LNCaP clone FGC (cell line): ENCODE measurements at regions not wholly inside any gene's neighbourhood (a gene's known extent, or its start where the extent isn't known, plus 50 kb on each side); places are given as distances from the start of the nearest gene placed in this dataset.

Experiments
- DNase-seq: peaks from one replicate; pipeline ENCODE4 v3.0.0-alpha.2; 2011; ENCODE audit warnings: low read depth
- H3K4me3 ChIP-seq: 2 replicates; pipeline ENCODE4 v1.5.1; 2011; ENCODE audit warnings: mild to moderate bottlenecking, low read depth, low read length, control low read depth
- CTCF ChIP-seq: IDR thresholded peaks from 2 replicates; pipeline ENCODE4 v1.5.1; 2012; ENCODE audit warnings: mild to moderate bottlenecking; ENCODE audit not compliant: control insufficient read depth, insufficient read depth; ENCODE audit errors: extremely low read depth

GRCh38 chr1:4394366-4394765, 260.0 kb upstream of the AJAP1 start:
- no peak overlapping the region for H3K4me3 ChIP-seq
- TF ChIP-seq CTCF = no peak
- no peak for DNase-seq

GRCh38 chr1:4395158-4395557, 259.3 kb upstream of the AJAP1 start:
- DNase-seq = no peak
- no peak for TF ChIP-seq CTCF
- H3K4me3 ChIP-seq = no peak overlapping the region

GRCh38 chr1:4395676-4396075, 258.7 kb upstream of the AJAP1 start:
- no peak for DNase-seq
- TF ChIP-seq CTCF = no peak

GRCh38 chr1:4396551-4396950, 257.9 kb upstream of the AJAP1 start:
- TF ChIP-seq CTCF = no peak
- DNase-seq = no peak
- H3K4me3 ChIP-seq = no peak overlapping the region

More at GRCh38 chr1:4395676-4396075, 258.7 kb upstream of the AJAP1 start:
- H3K4me3 ChIP-seq = no peak overlapping the region

GRCh38 chr1:4397196-4397595, 257.2 kb upstream of the AJAP1 start:
- no peak for DNase-seq
- H3K4me3 ChIP-seq = no peak overlapping the region
- no peak for TF ChIP-seq CTCF

GRCh38 chr1:4402032-4402431, 252.4 kb upstream of the AJAP1 start:
- no peak for DNase-seq
- TF ChIP-seq CTCF = no peak
- no peak overlapping the region for H3K4me3 ChIP-seq

GRCh38 chr1:4404854-4405590, 249.4 kb upstream of the AJAP1 start:
- no peak overlapping the region for H3K4me3 ChIP-seq
- no peak for DNase-seq
- TF ChIP-seq CTCF = no peak
